ENCODE measurements at regions not wholly inside any gene's neighbourhood (a gene's known extent, or its start where the extent isn't known, plus 50 kb on each side); places are given as distances from the start of the nearest gene placed in this dataset.

DNA sequence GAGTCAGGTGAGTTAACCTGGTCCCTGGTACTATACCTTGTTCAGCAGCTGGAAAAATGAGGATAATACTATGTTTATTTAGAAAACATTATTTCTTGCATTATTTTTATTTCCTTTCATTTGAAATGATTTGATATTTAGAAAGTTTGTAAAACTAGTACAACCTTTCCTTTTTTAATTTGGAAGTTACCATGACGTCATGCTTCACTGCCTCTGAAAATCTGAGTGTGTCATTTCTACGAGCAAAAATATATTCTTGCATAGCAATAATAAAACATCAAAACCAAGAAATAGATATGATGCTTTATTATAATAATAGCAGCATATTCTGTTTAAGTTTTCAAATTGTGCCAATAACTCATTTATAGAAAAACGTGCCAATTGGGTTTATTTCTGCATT lies 1445.0 kb upstream of the RAG2 start:
- no peak overlapping the region for H2AFZ ChIP-seq (ENCODE audit: low read length)
- CTCF ChIA-PET (ENCODE audit: unreplicated experiment): no interaction called here
- H3K9me2 ChIP-seq (ENCODE audit: insufficient read depth, low read length): no peaks in the 10 kb centered on the region
- H3K4me2 ChIP-seq (ENCODE audit: low read length): no peak overlapping the region
- no peaks in the 10 kb centered on the region for H4K20me1 ChIP-seq (ENCODE audit: insufficient read depth, low read length)
- no peaks in the 10 kb centered on the region for H3K36me3 ChIP-seq (ENCODE audit: insufficient read depth, low read length)
- no peak overlapping the region for H3K27ac ChIP-seq (ENCODE audit: low read depth, low read length, poor library complexity, severe bottlenecking)
- no peaks in the 10 kb centered on the region for H3K9me3 ChIP-seq (ENCODE audit: low read length)
- no peaks in the 10 kb centered on the region for H3K79me2 ChIP-seq (ENCODE audit: insufficient read depth, low read depth, low read length)
- POLR2A ChIA-PET: no interaction called here
- DNase-seq (ENCODE audit: low spot score): no peak
- intact Hi-C loops (cut with micrococcal nuclease; ENCODE audit: unreplicated experiment): no loop called here
- no peak overlapping the region for H3K4me3 ChIP-seq (ENCODE audit: low read depth, low read length, poor library complexity, severe bottlenecking)
- BruUV-seq (replicated peaks): no TSS peak
- H3K4me1 ChIP-seq (ENCODE audit: insufficient read depth, low read length, poor library complexity, severe bottlenecking): no peaks in the 10 kb centered on the region
- TF ChIP-seq, protein P1, sequence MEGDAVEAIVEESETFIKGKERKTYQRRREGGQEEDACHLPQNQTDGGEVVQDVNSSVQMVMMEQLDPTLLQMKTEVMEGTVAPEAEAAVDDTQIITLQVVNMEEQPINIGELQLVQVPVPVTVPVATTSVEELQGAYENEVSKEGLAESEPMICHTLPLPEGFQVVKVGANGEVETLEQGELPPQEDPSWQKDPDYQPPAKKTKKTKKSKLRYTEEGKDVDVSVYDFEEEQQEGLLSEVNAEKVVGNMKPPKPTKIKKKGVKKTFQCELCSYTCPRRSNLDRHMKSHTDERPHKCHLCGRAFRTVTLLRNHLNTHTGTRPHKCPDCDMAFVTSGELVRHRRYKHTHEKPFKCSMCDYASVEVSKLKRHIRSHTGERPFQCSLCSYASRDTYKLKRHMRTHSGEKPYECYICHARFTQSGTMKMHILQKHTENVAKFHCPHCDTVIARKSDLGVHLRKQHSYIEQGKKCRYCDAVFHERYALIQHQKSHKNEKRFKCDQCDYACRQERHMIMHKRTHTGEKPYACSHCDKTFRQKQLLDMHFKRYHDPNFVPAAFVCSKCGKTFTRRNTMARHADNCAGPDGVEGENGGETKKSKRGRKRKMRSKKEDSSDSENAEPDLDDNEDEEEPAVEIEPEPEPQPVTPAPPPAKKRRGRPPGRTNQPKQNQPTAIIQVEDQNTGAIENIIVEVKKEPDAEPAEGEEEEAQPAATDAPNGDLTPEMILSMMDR (conservative IDR thresholded peaks at IDR 0.05; ENCODE audit: low read length): no peak
- no peak for TF ChIP-seq EZH2phosphoT487 (IDR thresholded peaks at IDR 0.05; ENCODE audit: borderline replicate concordance, low read depth, low read length)

DNA sequence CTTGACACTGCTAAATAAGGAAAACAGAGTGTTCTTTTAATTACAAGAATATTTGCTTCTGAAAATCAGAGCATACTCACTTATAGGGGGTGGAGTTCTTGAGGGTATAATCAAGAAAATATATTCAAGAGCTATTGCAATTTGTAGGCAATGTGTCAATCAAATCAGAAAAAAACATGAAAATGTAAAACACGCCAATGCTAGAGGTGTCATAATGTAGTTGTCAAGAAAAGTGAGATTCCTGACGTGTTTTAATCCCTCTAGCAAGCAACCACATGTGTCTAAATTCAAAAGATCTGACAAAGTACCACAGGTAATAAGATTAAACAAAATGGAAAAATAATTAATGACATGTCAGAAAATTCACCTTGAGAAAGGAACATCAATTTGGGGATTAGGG lies 1440.7 kb upstream of the RAG2 start:
- TF ChIP-seq, protein P1 (conservative IDR thresholded peaks at IDR 0.05; ENCODE audit: low read length): no peak
- no peak for TF ChIP-seq EZH2phosphoT487 (IDR thresholded peaks at IDR 0.05; ENCODE audit: borderline replicate concordance, low read depth, low read length)
- BruUV-seq (replicated peaks): no TSS peak
- Histone ChIP-seq H3K9me2 (ENCODE audit: insufficient read depth, low read length) (no peaks in the 10 kb centered on the region), H4K20me1 (ENCODE audit: insufficient read depth, low read length) (no peaks in the 10 kb centered on the region), H2AFZ (ENCODE audit: low read length) (no peak overlapping the region), H3K9me3 (ENCODE audit: low read length) (no peaks in the 10 kb centered on the region), H3K36me3 (ENCODE audit: insufficient read depth, low read length) (no peaks in the 10 kb centered on the region), H3K4me1 (ENCODE audit: insufficient read depth, low read length, poor library complexity, severe bottlenecking) (no peaks in the 10 kb centered on the region), H3K79me2 (ENCODE audit: insufficient read depth, low read depth, low read length) (no peaks in the 10 kb centered on the region), H3K4me2 (ENCODE audit: low read length) (no peak overlapping the region), H3K4me3 (ENCODE audit: low read depth, low read length, poor library complexity, severe bottlenecking) (no peak overlapping the region), H3K27ac (ENCODE audit: low read depth, low read length, poor library complexity, severe bottlenecking) (no peak overlapping the region)
- CTCF ChIA-PET (ENCODE audit: unreplicated experiment): no interaction called here
- DNase-seq (ENCODE audit: low spot score): no peak
- POLR2A ChIA-PET: no interaction called here
- intact Hi-C loops (cut with micrococcal nuclease; ENCODE audit: unreplicated experiment): no loop called here

GRCh38 chr11:38019072-38019775 lies 1421.2 kb upstream of the RAG2 start:
- H3K4me1 ChIP-seq (ENCODE audit: insufficient read depth, low read length, poor library complexity, severe bottlenecking): no peaks in the 10 kb centered on the region
- no peaks in the 10 kb centered on the region for H3K9me3 ChIP-seq (ENCODE audit: low read length)
- no peaks in the 10 kb centered on the region for H3K36me3 ChIP-seq (ENCODE audit: insufficient read depth, low read length)
- BruUV-seq (replicated peaks): no TSS peak
- H2AFZ ChIP-seq (ENCODE audit: low read length): no peak overlapping the region
- no peak overlapping the region for H3K4me2 ChIP-seq (ENCODE audit: low read length)
- H3K79me2 ChIP-seq (ENCODE audit: insufficient read depth, low read depth, low read length): no peaks in the 10 kb centered on the region
- no peaks in the 10 kb centered on the region for H3K9me2 ChIP-seq (ENCODE audit: insufficient read depth, low read length)
- intact Hi-C loops (cut with micrococcal nuclease; ENCODE audit: unreplicated experiment): no loop called here
- TF ChIP-seq, protein P1 (conservative IDR thresholded peaks at IDR 0.05; ENCODE audit: low read length): no peak
- TF ChIP-seq EZH2phosphoT487 (IDR thresholded peaks at IDR 0.05; ENCODE audit: borderline replicate concordance, low read depth, low read length): no peak
- ChIA-PET POLR2A (no interaction called here), CTCF (ENCODE audit: unreplicated experiment) (no interaction called here)
- no peak overlapping the region for H3K4me3 ChIP-seq (ENCODE audit: low read depth, low read length, poor library complexity, severe bottlenecking)
- H3K27ac ChIP-seq (ENCODE audit: low read depth, low read length, poor library complexity, severe bottlenecking): no peak overlapping the region
- DNase-seq (ENCODE audit: low spot score): no peak
- no peaks in the 10 kb centered on the region for H4K20me1 ChIP-seq (ENCODE audit: insufficient read depth, low read length)

Data from OCI-LY7 (cell line).